IMR-90 (cell line): ENCODE measurements at regions not wholly inside any gene's neighbourhood (a gene's known extent, or its start where the extent isn't known, plus 50 kb on each side); places are given as distances from the start of the nearest gene placed in this dataset.

Source experiments
- ATAC-seq: fragments of 200-7000 bp; cut with Tn5 transposase; 2 replicates; pipeline ENCODE4 v1.9.1; 2020; ENCODE audit warnings: low read depth, mild to moderate bottlenecking, moderate library complexity
- BruUV-seq: library from RNA; stranded (reverse); fragments of 400-500 nt; replicated peaks from 2 replicates; lab custom pipeline; 2021; lab: Mats Ljungman, UMichigan
- CTCF ChIA-PET: fragments of 300-600 bp; formaldehyde crosslinking; extraction: SDS; loops from one replicate; lab custom pipeline; 2021; ENCODE audit warnings: antibody characterized with exemption; lab: Yijun Ruan, JAX
- POLR2A ChIA-PET: fragments of 300-600 bp; sonication (Branson Sonifier 250); formaldehyde crosslinking; loops from one replicate; lab custom pipeline; 2022; ENCODE audit warnings: antibody characterized with exemption; ENCODE audit not compliant: unreplicated experiment; lab: Charles Lee
- DNase-seq: peaks from one replicate; pipeline ENCODE4 v3.0.0; 2013
- H2AFZ ChIP-seq: replicated peaks from 2 replicates; pipeline ENCODE3; 2013; ENCODE audit warnings: low read length, mild to moderate bottlenecking; ENCODE audit not compliant: poor library complexity
- H2AK5ac ChIP-seq: 2 replicates; pipeline ENCODE4 v1.6.1; 2013; ENCODE audit warnings: low read depth, low read length, inconsistent platforms
- H2AK9ac ChIP-seq: replicated peaks from 2 replicates; pipeline ENCODE3; 2013; ENCODE audit warnings: mild to moderate bottlenecking, low read depth, low read length, moderate library complexity; ENCODE audit not compliant: poor library complexity
- H2BK120ac ChIP-seq: 2 replicates; pipeline ENCODE4 v1.6.1; 2013; ENCODE audit warnings: low read depth, low read length, inconsistent platforms
- H2BK15ac ChIP-seq: 3 replicates; pipeline ENCODE4 v1.6.1; 2013; ENCODE audit warnings: low read depth, low read length, inconsistent platforms
- H2BK20ac ChIP-seq: 2 replicates; pipeline ENCODE4 v1.6.1; 2013; ENCODE audit warnings: low read depth, mild to moderate bottlenecking, inconsistent platforms, low read length, moderate library complexity
- H2BK5ac ChIP-seq: 2 replicates; pipeline ENCODE4 v1.6.1; 2013; ENCODE audit warnings: mild to moderate bottlenecking, low read depth, low read length, inconsistent platforms; ENCODE audit not compliant: poor library complexity, severe bottlenecking
- H3K14ac ChIP-seq: replicated peaks from 2 replicates; pipeline ENCODE4 v1.6.1; 2013; ENCODE audit warnings: low read depth, low read length, inconsistent platforms
- H3K18ac ChIP-seq: 2 replicates; pipeline ENCODE4 v1.6.1; 2013; ENCODE audit warnings: low read depth, low read length, control low read depth
- H3K23ac ChIP-seq: 2 replicates; pipeline ENCODE4 v1.6.1; 2013; ENCODE audit warnings: low read depth, low read length, inconsistent platforms
- H3K27ac ChIP-seq: 2 replicates; pipeline ENCODE4 v1.5.1; 2013; ENCODE audit warnings: mild to moderate bottlenecking, control low read depth, low read length; ENCODE audit not compliant: insufficient read depth
- H3K27me3 ChIP-seq: 2 replicates; pipeline ENCODE4 v1.6.1; 2013; ENCODE audit warnings: low read length; ENCODE audit not compliant: control insufficient read depth, insufficient read depth
- H3K36me3 ChIP-seq: 2 replicates; pipeline ENCODE4 v1.6.1; 2013; ENCODE audit warnings: low read length, mixed read lengths; ENCODE audit not compliant: control insufficient read depth, insufficient read depth
- H3K4ac ChIP-seq: 2 replicates; pipeline ENCODE4 v1.6.1; 2013; ENCODE audit warnings: low read depth, low read length, inconsistent platforms
- H3K4me1 ChIP-seq: 2 replicates; pipeline ENCODE4 v1.6.1; 2013; ENCODE audit warnings: low read length, mixed read lengths; ENCODE audit not compliant: control insufficient read depth, insufficient read depth
- H3K4me2 ChIP-seq: 2 replicates; pipeline ENCODE4 v1.6.1; 2013; ENCODE audit warnings: low read depth, mild to moderate bottlenecking, control low read depth, low read length, moderate library complexity
- H3K4me3 ChIP-seq: 2 replicates; pipeline ENCODE4 v1.5.1; 2013; ENCODE audit warnings: low read depth, mild to moderate bottlenecking, control low read depth, low read length, moderate library complexity; ENCODE audit not compliant: insufficient read depth
- H3K56ac ChIP-seq: 2 replicates; pipeline ENCODE4 v1.6.1; 2013; ENCODE audit warnings: low read length, inconsistent platforms; ENCODE audit not compliant: insufficient read depth; ENCODE audit errors: extremely low read depth
- H3K79me1 ChIP-seq, 2 experiments: 2 replicates each; pipeline ENCODE4 v1.6.1; 2013; ENCODE audit warnings: low read length in 2 of 2, inconsistent platforms in 1 of 2, low read depth in 1 of 2
- H3K9ac ChIP-seq: 2 replicates; pipeline ENCODE4 v1.6.1; 2013; ENCODE audit warnings: low read depth, low read length, control low read depth
- H3K9me1 ChIP-seq: 2 replicates; pipeline ENCODE4 v1.6.1; 2013; ENCODE audit warnings: low read length, inconsistent platforms; ENCODE audit not compliant: insufficient read depth
- H3K9me3 ChIP-seq: 2 replicates; pipeline ENCODE4 v1.6.1; 2013; ENCODE audit warnings: low read length; ENCODE audit not compliant: control insufficient read depth, insufficient read depth
- H4K20me1 ChIP-seq: 2 replicates; pipeline ENCODE4 v1.6.1; 2013; ENCODE audit warnings: low read length, inconsistent platforms; ENCODE audit not compliant: insufficient read depth
- H4K5ac ChIP-seq: 2 replicates; pipeline ENCODE4 v1.6.1; 2013; ENCODE audit warnings: mild to moderate bottlenecking, low read depth, low read length, control low read depth
- H4K8ac ChIP-seq, 2 experiments: 2 replicates each; pipeline ENCODE4 v1.6.1; 2013; ENCODE audit warnings: low read depth in 2 of 2, low read length in 2 of 2, control low read depth in 1 of 2, inconsistent platforms in 1 of 2
- H4K91ac ChIP-seq: 2 replicates; pipeline ENCODE4 v1.6.1; 2013; ENCODE audit warnings: low read depth, low read length, inconsistent platforms; ENCODE audit not compliant: insufficient read depth
- MAZ ChIP-seq: IDR thresholded peaks from 2 replicates; pipeline ENCODE4 v1.6.1; 2012; ENCODE audit warnings: low read depth, mild to moderate bottlenecking, low read length, improper control_type of control experiment, moderate library complexity, borderline replicate concordance
- NFE2L2 ChIP-seq: fragments of 150-350 bp; IDR thresholded peaks from 2 replicates; pipeline ENCODE4 v1.6.1; 2016; ENCODE audit warnings: low read depth, mild to moderate bottlenecking, low read length
- RAD21 ChIP-seq: IDR thresholded peaks from 2 replicates; pipeline ENCODE4 v1.6.1; 2012; ENCODE audit warnings: low read length, improper control_type of control experiment
- RCOR1 ChIP-seq: IDR thresholded peaks from 2 replicates; pipeline ENCODE4 v1.6.1; 2012; ENCODE audit warnings: mild to moderate bottlenecking, low read length, improper control_type of control experiment; ENCODE audit not compliant: insufficient replicate concordance
- RFX5 ChIP-seq: IDR thresholded peaks from 2 replicates; pipeline ENCODE4 v1.8.0; 2012; ENCODE audit warnings: low read depth, mild to moderate bottlenecking, low read length, moderate library complexity
- SMC3 ChIP-seq: fragments of 150-350 bp; IDR thresholded peaks from 2 replicates; pipeline ENCODE4 v1.6.1; 2016; ENCODE audit warnings: low read depth, mild to moderate bottlenecking, antibody characterized with exemption, low read length, moderate library complexity
- WGBS, 2 experiments: methylation state at CpG; one replicate each; pipeline versions ENCODE4 v1.1.5 to v1.1.7; 2013; ENCODE audit warnings: missing lambda C conversion rate in 2 of 2; ENCODE audit not compliant: insufficient read length in 1 of 2; ENCODE audit errors: extremely low coverage in 2 of 2; 5-methylcytosine and 5-hydroxymethylcytosine counted together
- dilution Hi-C: fragments of 300-500 bp; cut with HindIII; formaldehyde crosslinking; loops from one replicate; pipeline ENCODE4 v1.14.3; 2018; ENCODE audit warnings: low sequenced_read_pairs; ENCODE audit not compliant: unreplicated experiment
- in situ Hi-C: fragments of 300-500 bp; cut with MboI; formaldehyde crosslinking; loops from 3 replicates; pipeline ENCODE4 v1.14.3; 2019; ENCODE audit warnings: low sequenced_read_pairs, inconsistent platforms, mixed read lengths
- intact Hi-C: fragments of 100-400 bp; cut with micrococcal nuclease; formaldehyde crosslinking; loops from 2 replicates; pipeline ENCODE4 v1.10.0; 2022

DNA sequence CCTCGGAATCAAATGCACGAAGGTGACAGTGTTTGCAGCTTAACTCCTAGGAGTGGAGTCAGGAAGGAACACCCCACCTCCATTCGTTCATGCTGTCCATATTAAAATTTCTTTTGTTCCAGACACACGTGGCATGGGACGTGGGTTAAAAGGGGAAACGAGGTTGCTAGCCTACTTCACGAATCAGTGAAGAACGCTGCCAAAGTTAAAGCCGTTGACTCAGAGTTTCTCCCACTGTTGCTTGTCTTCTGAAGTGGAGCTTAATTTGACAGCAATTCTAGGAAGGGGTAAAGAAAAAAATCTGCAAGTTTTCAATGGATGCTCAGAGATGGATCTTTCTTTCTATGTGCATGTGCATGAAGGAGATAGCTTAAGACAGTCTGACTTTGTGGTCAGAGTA is 499.1 kb downstream of the CD83 start:
- TF ChIP-seq RCOR1 (no peak), NFE2L2 (no peak), RAD21 (no peak), RFX5 (no peak), SMC3 (no peak), MAZ (no peak)
- in situ Hi-C loops = no loop called here
- Histone ChIP-seq H3K9me1 (peaks cover 3% of the 10 kb centered on the region; the same call in 1 of the 2 replicates), H3K79me1 (no peaks in the 10 kb centered on the region), H3K23ac (no peak overlapping the region), H4K5ac (no peak overlapping the region), H2BK15ac (no peak overlapping the region), H2AK5ac (no peak overlapping the region), H3K56ac (no peak overlapping the region), H3K9ac (no peak overlapping the region), H3K27ac (no peak overlapping the region), H2BK120ac (no peak overlapping the region), H3K36me3 (no peaks in the 10 kb centered on the region), H3K4me3 (no peak overlapping the region), H4K20me1 (no peaks in the 10 kb centered on the region), H3K14ac (no peak overlapping the region), H3K4me1 (peaks cover 4% of the 10 kb centered on the region), H4K8ac (no peak overlapping the region), H2BK20ac (no peak overlapping the region), H3K27me3 (no peaks in the 10 kb centered on the region; the same call in 1 of the 2 replicates), H4K91ac (no peak overlapping the region), H3K4me2 (no peak overlapping the region), H3K18ac (no peak overlapping the region), H2AFZ (no peak overlapping the region), H2AK9ac (no peak overlapping the region), H2BK5ac (no peak overlapping the region), H3K9me3 (peaks cover 5% of the 10 kb centered on the region; the same call in 1 of the 2 replicates), H3K4ac (no peak overlapping the region)
- DNase-seq (no peak), ATAC-seq (no peak)
- dilution Hi-C loops = no loop called here
- POLR2A ChIA-PET = no interaction called here
- BruUV-seq = no TSS peak
- intact Hi-C loops = loop anchor here (1.0 kb wide), 1 partner anchor 27 kb away; no protein-coding TSS in a partner anchor
- CTCF ChIA-PET = no interaction called here
- 95% methylated on average over 3 of the region's 9 CpGs; no CpG with 5 or more reads in 1 of the 2 experiments for WGBS, 2 experiments
